Neural cell (in vitro differentiated cells): ENCODE measurements at regions not wholly inside any gene's neighbourhood (a gene's known extent, or its start where the extent isn't known, plus 50 kb on each side); places are given as distances from the start of the nearest gene placed in this dataset.

ENCODE experiments used
- H2AFZ ChIP-seq: fragments of 200-600, 300-800 bp; sonication (generic), shearing (Covaris generic); 2 replicates; pipeline ENCODE4 v1.6.0; 2014; ENCODE audit warnings: low read depth, mild to moderate bottlenecking, antibody characterized with exemption, low read length, moderate library complexity
- H3F3A ChIP-seq: fragments of 200-600 bp; shearing (Covaris generic); 2 replicates; pipeline ENCODE4 v1.6.1; 2016; ENCODE audit warnings: mild to moderate bottlenecking, moderate library complexity, mixed read lengths, antibody characterized with exemption, low read length; ENCODE audit not compliant: insufficient read depth, poor library complexity, severe bottlenecking
- H3K27ac ChIP-seq: fragments of 200-600, 300-800 bp; sonication (generic), shearing (Covaris generic); 2 replicates; pipeline ENCODE4 v1.5.1; 2014; ENCODE audit warnings: mild to moderate bottlenecking, low read length, moderate library complexity
- H3K27me3 ChIP-seq: fragments of 300-800, 200-600 bp; sonication (generic), shearing (Covaris generic); 2 replicates; pipeline ENCODE4 v1.6.0; 2014; ENCODE audit warnings: mild to moderate bottlenecking, low read depth, low read length, moderate library complexity; ENCODE audit not compliant: insufficient read depth
- H3K36me3 ChIP-seq: fragments of 300-800, 200-600 bp; sonication (generic), shearing (Covaris generic); 2 replicates; pipeline ENCODE4 v1.5.1; 2014; ENCODE audit warnings: mild to moderate bottlenecking, antibody characterized with exemption, low read length, moderate library complexity; ENCODE audit not compliant: insufficient read depth
- H3K4me2 ChIP-seq: fragments of 300-800, 200-600 bp; sonication (generic), shearing (Covaris generic); 2 replicates; pipeline ENCODE4 v1.6.0; 2014; ENCODE audit warnings: mild to moderate bottlenecking, low read length
- H3K4me3 ChIP-seq: fragments of 300-800, 200-600 bp; sonication (generic), shearing (Covaris generic); 2 replicates; pipeline ENCODE4 v1.5.1; 2014; ENCODE audit warnings: mild to moderate bottlenecking, low read length, moderate library complexity
- H3K79me2 ChIP-seq: fragments of 200-600 bp; shearing (Covaris generic); replicated peaks from 2 replicates; pipeline ENCODE4 v1.6.0; 2014; ENCODE audit warnings: mild to moderate bottlenecking, low read length, moderate library complexity; ENCODE audit not compliant: insufficient read depth
- H3K9ac ChIP-seq: fragments of 300-800, 200-600 bp; sonication (generic), shearing (Covaris generic); 2 replicates; pipeline ENCODE4 v1.6.1; 2016; ENCODE audit warnings: mild to moderate bottlenecking, low read length, mixed read lengths
- H3K9me2 ChIP-seq: fragments of 200-600 bp; shearing (Covaris generic); 2 replicates; pipeline ENCODE4 v1.6.1; 2016; ENCODE audit warnings: mild to moderate bottlenecking, low read length, mixed read lengths; ENCODE audit not compliant: insufficient read depth
- H3K9me3 ChIP-seq: fragments of 200-600, 300-800 bp; sonication (generic), shearing (Covaris generic); 2 replicates; pipeline ENCODE4 v1.6.1; 2016; ENCODE audit warnings: mild to moderate bottlenecking, mixed run types, low read length, moderate library complexity, mixed read lengths
- H4K20me1 ChIP-seq: fragments of 200-600 bp; shearing (Covaris generic); 2 replicates; pipeline ENCODE4 v1.6.1; 2016; ENCODE audit warnings: mild to moderate bottlenecking, mixed run types; ENCODE audit not compliant: insufficient read depth
- CTCF ChIP-seq: fragments of 450-650 bp; IDR thresholded peaks from 2 replicates; pipeline ENCODE4 v1.5.1; 2014; ENCODE audit warnings: antibody characterized with exemption, mild to moderate bottlenecking, moderate library complexity; ENCODE audit not compliant: poor library complexity, severe bottlenecking
- EP300 ChIP-seq: fragments of 450-650 bp; conservative IDR thresholded peaks from 2 replicates; pipeline ENCODE4 v1.6.1; 2014; ENCODE audit warnings: antibody characterized with exemption, mild to moderate bottlenecking, moderate library complexity; ENCODE audit not compliant: poor library complexity, severe bottlenecking
- EZH2 ChIP-seq: fragments of 200-600, 300-800 bp; shearing (Covaris generic), sonication (generic); IDR thresholded peaks from 2 replicates; pipeline ENCODE4 v1.6.1; 2014; ENCODE audit warnings: antibody characterized with exemption, low read length, borderline replicate concordance, mild to moderate bottlenecking; ENCODE audit not compliant: insufficient read depth, poor library complexity, severe bottlenecking
- MXI1 ChIP-seq: fragments of 450-650 bp; conservative IDR thresholded peaks from 2 replicates; pipeline ENCODE4 v1.6.1; 2014; ENCODE audit warnings: antibody characterized with exemption, mild to moderate bottlenecking; ENCODE audit not compliant: poor library complexity, severe bottlenecking
- POLR2AphosphoS5 ChIP-seq: IDR thresholded peaks from 2 replicates; pipeline ENCODE4 v1.6.1; 2012
- RAD21 ChIP-seq: fragments of 450-650 bp; conservative IDR thresholded peaks from 2 replicates; pipeline ENCODE4 v1.6.1; 2014; ENCODE audit warnings: antibody characterized with exemption, mild to moderate bottlenecking, moderate library complexity
- REST ChIP-seq: IDR thresholded peaks from 2 replicates; pipeline ENCODE4 v1.6.1; 2012; ENCODE audit warnings: borderline replicate concordance
- SMC3 ChIP-seq: fragments of 450-650 bp; conservative IDR thresholded peaks from 2 replicates; pipeline ENCODE4 v1.6.1; 2014; ENCODE audit warnings: antibody characterized with exemption, mild to moderate bottlenecking, moderate library complexity; ENCODE audit not compliant: poor library complexity
- TAF1 ChIP-seq: IDR thresholded peaks from 2 replicates; pipeline ENCODE4 v1.6.1; 2012; ENCODE audit warnings: low read depth

GRCh38 chr10:35743851-35744250, 101.8 kb upstream of the FZD8 start:
- Histone ChIP-seq H3K9ac (no peak overlapping the region), H3K9me3 (no peaks in the 10 kb centered on the region), H3F3A (no peaks in the 10 kb centered on the region), H3K9me2 (no peaks in the 10 kb centered on the region), H3K79me2 (no peaks in the 10 kb centered on the region), H2AFZ (no peak overlapping the region), H4K20me1 (no peaks in the 10 kb centered on the region), H3K4me2 (no peak overlapping the region), H3K27ac (no peak overlapping the region), H3K27me3 (no peaks in the 10 kb centered on the region), H3K36me3 (no peaks in the 10 kb centered on the region), H3K4me3 (no peak overlapping the region)
- TF ChIP-seq TAF1 = no peak
- TF ChIP-seq SMC3 = no peak
- no peak for TF ChIP-seq RAD21
- no peak for TF ChIP-seq EP300
- no peak for TF ChIP-seq CTCF
- TF ChIP-seq POLR2AphosphoS5 = no peak
- TF ChIP-seq EZH2 = no peak
- TF ChIP-seq MXI1 = no peak
- TF ChIP-seq REST = no peak

- H3K36me3 ChIP-seq = no peaks in the 10 kb centered on the region
- H4K20me1 ChIP-seq = no peaks in the 10 kb centered on the region
- no peak overlapping the region for H3K4me3 ChIP-seq
- TF ChIP-seq TAF1 (no peak), EP300 (no peak), CTCF (no peak), EZH2 (no peak), RAD21 (no peak), MXI1 (no peak), SMC3 (no peak)
- no peaks in the 10 kb centered on the region for H3K9me2 ChIP-seq
- no peaks in the 10 kb centered on the region for H3K9me3 ChIP-seq
- no peaks in the 10 kb centered on the region for H3F3A ChIP-seq
- no peak overlapping the region for H2AFZ ChIP-seq
- H3K79me2 ChIP-seq = no peaks in the 10 kb centered on the region
- H3K9ac ChIP-seq = no peak overlapping the region
- H3K27me3 ChIP-seq = no peaks in the 10 kb centered on the region
- no peak overlapping the region for H3K4me2 ChIP-seq
- no peak overlapping the region for H3K27ac ChIP-seq
Observed at GRCh38 chr10:35743351-35743750, 101.3 kb upstream of the FZD8 start.
